NCI-H524 (cell line): ENCODE measurements at regions not wholly inside any gene's neighbourhood (a gene's known extent, or its start where the extent isn't known, plus 50 kb on each side); places are given as distances from the start of the nearest gene placed in this dataset.
A peak's percentile ranks its signal among the peaks of the same experiment; 100 is the strongest.

Experiments
- DNase-seq, 2 experiments: peaks; one replicate each; lab custom pipeline; 2025; lab: John Stamatoyannopoulos, UW

DNA sequence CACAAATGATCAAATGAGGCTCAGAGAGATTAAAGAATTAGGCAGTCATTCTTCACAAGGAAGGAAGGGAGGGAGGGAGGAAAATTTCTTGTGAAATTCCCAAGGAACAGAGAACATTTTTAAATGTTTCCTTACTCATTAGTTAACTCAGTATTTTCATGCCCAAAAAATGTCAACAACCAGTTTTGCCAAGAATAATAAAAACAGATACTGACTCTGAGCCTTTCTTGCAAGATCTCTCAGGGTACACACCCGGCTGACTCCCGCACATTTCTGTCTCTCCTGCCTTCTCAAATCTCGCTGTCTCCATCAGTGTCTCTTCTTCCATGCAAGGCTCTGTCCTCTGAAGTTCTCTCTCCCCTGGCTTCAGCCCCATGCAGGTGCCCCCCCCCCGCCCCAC, 265.9 kb downstream of the TJP1 start:
- DNase-seq: no peak

DNA sequence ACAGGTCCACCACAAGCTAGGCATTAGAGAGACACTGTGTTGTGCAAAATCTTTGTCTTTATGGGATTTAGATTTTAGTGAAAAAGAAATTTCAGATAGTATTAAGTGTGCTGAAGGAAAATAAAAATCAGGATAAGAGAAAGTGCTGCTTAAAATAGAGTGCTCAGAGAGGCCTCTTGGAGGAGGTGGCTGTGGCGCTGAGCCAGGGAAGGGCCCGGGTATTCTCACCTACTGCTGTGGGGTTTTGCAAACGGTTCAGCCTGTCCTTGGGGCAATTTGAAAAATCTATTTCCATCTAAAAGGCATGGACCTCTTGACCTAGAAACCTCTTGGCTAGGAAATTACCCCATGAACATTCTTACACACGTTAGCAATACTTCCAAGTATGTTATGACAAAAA, 267.7 kb downstream of the TJP1 start:
- DNase-seq: no peak

DNA sequence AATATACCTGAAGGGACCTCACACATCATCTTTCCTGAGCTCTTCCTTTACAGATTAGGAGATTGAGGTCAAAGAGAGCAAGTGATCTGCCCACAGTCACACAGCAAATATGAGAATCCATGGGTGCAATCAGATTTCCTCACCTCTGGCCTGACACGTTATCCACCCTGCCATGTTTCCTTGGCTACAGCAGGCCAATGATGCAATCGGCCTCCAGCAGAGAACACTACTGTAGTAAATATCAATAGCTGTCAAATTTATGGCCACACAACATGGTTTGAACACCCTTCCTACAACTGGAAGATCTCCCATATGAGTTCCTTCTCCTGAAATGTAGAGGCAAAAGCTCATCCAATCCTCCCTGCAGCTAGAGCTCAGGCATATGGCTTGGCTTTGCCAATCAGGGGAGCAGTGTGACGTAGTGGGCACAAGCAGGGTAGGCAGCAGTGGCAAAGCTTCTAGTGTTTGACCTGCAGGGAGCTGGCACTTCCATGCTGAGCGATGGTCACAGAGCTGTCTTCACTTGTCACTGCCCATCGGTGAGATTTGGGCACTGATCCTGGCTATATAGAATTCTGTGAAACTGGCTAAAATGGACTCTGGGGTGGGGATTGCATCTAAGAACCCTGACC, 271.3 kb downstream of the TJP1 start:
- no peak for DNase-seq

DNA sequence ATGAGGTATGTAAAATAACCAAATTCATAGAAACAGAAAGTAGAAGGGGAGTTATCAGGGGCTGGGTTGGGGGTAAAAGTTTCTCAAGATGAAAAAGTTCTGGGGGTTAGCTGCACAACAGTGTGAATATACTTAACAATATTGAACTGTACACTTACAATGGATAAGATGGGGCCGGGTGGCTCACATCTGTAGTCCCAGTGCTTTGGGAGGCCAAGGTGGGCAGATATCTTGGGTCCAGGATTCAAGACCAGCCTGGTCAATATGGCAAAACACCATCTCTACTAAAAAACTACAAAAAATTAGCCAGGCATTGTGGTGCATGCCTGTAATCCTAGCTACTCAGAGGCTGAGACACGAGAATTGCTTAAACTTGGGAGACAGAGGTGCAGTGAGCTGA, 274.3 kb downstream of the TJP1 start:
- DNase-seq: no peak

DNA sequence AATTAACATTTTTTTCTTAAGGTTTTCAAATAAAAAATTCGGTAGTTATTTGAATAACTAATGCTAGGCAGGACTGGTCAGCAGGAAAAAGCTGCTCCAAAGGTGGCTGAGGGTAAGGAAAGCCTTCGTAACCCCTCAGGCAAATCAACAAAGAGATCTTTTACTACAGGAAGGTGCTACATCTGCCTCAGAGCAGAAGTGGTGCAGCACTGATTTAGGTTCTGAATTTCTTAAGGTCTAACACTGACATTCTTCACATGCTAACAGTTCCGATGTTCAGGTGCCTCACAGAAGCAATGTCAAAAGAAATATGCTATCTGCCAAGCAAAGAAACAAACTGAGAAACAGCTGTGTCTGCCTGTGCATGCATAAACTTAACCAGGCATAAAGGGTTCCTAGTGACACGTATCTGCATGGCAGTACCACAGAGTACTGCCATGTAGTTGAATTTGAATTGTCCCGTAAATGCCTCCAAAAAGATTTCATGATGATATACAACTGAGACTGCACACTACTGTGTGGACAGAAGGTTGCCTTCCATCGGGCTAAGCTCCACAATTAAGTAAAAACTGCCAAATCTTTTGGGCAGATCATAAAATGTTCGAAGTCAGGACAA, 275.0 kb upstream of the NSMCE3 start:
- DNase-seq: no peak

DNA sequence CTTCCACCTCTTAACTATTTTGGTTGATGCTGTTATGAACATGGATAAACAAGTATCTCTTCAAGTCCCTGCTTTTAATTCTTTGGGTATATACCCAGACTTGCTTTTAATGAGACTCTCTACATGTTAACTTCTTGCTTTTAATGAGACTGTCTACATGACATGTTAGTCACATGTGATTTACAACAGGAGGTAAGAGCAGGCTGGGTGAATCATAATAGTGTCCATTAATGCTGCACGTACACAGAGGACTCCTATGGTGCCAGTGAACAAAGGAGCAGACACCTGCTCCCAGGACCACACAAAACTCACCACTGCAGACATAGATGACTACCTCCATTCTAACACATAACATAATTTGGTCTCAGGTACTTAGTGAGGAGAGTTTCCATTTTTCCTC, 273.4 kb upstream of the NSMCE3 start:
- DNase-seq: no peak

DNA sequence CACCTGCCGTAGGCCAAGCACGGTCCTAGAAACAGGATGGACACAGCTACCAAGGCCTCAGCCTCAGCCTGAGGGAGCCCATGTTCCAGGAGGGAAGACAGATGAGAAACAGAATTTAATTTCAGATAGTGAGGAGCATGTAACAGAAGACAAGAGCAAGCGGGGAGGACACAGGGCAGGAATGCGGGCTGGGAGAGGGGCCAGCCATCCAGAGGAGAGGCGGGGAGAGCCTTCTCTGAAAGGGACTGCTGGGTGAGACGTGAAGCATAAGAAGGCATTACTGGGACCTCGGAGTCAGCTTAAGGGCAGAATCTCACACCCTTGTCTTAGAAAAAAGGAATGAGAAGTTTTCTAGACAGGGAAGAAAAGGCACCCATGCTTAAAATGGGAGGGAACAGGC, 271.7 kb upstream of the NSMCE3 start:
- DNase-seq: no peak

DNA sequence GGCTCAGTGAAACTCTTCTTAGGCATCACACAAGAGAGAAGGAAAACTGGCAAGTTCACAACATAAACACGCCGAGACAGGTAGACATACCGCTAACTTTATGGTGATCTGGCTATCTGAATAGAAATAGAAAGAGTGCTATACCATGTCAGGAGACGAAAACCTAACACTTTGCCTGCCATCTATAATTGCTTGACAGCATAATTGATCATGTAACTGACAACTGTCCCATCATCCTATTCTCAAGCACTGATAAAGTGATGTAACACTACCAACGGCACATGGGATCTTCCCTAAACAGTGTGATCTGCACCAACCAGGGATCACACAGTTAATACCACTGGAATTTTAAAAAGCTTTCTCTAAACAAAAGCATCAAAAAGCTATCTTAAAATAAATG, 270.9 kb upstream of the NSMCE3 start:
- DNase-seq: no peak

DNA sequence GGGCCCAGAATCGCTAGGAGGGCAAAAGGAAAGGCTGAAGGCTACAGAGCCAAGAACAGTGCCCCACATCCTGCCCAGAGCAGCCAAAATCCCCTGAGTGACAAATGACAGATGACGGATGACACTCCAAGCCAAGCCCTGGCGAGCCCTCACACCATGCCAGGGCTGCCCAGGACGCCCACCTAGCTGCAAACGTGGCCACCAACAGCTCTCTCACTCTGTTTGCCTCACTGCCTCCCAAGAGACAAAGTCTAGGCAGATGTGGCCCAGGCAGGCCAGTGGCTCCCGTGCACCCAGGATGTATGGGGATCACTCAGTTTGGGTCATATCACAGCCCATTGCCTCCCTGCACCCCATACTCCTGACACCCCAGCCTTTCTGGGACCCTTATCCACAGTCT, 270.1 kb upstream of the NSMCE3 start:
- DNase-seq: no peak

DNA sequence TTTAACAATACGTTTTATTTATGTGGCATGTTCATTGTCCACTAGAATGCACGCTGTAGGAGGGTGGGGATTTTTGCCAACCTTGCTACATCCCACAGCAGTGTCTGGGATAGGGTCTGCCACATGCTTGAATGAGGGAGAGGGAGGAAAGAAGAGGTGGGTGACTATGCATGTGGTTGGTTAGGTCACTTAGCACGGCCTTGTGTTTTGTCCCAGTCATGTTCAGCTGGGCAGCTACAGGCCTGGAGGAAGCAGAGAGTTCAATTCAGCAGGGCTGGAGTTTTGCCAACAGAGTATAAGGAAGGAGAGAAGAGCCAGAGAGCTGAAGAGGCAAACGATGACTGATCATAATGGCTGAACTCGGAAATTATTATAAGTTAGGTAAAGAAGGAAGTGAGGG, 268.4 kb upstream of the NSMCE3 start:
- DNase-seq: no peak

DNA sequence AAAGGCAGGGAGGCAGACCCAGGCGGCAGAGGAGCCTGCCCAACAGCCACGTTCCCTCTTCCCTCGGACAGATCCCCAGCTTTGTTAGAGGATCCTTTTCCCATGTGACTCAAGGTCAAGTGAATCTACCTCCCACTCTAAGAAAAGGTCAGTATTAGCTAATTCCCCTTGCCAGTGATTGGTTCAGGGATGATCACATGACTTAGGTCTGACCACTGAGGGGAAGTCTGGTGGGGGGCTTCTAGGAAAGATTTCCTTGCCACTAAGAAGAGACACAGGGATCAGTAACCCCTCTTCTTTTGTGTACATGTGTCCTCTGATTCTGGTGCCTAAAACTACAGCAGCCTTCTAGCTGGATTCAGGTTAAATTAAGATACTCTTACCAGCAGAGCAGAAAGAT, 266.3 kb upstream of the NSMCE3 start:
- no peak for DNase-seq

DNA sequence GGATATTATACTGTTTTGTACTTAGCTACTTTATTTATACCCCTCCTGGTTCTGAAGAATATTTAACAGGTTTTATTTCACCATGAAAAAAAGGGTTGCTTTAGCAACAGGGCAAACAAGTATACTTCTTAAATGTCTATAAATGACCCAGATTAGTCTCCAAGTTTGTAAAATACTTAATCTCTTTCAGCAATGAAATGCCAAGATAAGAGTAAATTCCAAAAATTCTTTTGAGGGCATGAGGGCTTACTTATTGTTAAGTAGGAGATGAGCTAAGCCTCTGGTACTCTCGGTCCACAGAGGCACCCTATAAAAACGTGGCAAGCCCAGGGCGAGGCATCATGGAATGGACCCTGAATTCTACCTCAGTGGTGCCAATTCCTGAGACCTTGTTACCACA, 264.8 kb upstream of the NSMCE3 start:
- DNase-seq: no peak

DNA sequence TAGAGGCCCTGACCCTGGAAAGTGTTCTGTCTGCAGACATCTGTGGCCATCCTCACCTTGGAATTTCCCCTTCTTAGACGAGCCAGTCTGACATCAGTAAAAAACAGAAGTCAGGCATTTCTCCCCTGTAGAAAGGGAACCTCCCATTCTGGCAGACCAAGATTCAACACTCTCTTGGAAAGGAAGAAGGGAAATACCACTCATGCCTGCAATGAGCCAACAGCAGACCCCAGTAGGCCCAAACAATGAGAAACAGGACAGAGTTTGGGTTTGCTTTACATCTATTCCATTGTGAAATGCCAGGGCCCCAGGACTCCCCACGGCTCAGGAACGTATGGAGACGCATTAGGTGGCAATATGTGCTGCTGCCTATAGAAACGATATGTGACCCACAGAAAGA, 264.0 kb upstream of the NSMCE3 start:
- no peak for DNase-seq

DNA sequence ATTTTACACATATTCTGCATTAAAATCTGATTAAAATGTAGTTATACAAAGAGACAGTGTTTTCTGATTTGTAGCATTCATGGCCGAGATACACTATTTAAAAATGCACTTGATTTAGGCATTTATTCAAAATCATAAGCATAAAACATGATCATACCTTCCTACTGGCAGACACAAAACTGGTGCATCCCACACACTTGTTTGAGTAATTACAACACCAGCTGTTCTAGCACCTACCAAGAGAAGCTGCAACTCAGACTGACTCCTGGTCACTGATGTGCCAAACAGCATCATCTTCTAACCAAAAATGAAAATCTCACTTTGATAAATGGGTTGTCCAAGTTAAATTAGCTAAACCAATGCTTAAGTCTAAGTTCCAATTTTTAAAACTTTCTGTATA, 262.7 kb upstream of the NSMCE3 start:
- DNase-seq: peak in 1 of 2 experiments; percentile 16

DNA sequence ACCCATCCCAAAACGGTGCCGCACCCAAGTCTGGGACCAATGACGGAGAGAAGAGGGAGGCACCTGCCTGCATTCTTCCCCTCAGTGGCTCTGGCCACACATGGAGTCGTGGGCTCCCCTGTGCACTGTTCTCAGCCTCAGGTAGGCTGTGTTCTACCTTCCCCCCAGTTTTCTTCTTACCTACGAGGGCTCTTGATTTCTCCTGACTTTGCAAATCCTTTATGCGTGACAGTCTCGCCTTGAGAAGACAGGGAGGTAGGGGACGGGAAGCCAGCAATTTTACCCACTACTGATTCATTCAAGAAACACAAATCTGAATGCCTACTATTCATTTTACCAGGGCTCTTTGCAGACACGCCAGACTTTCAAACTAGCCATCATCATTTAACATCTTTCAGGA, 261.3 kb upstream of the NSMCE3 start:
- no peak for DNase-seq

DNA sequence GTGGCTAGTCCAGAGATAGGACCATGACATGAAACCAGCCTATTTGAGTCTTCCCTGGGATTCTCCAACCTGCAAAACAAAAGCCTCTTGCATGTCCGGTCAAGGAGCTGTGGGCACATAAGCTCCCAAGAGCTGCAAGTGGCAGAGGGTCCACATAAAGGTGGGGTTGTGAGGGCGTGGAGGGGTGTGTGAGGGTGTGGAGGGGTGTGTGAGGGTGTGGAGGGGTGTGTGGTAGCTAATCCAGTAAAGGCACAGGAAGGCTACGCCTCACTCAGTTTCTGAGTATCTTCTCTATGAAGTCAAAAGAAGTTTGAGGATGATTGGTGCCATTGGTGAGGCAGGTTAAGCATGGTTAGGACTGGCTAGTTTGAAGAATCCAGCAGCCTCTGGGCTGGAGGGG, 259.4 kb upstream of the NSMCE3 start:
- DNase-seq: no peak

DNA sequence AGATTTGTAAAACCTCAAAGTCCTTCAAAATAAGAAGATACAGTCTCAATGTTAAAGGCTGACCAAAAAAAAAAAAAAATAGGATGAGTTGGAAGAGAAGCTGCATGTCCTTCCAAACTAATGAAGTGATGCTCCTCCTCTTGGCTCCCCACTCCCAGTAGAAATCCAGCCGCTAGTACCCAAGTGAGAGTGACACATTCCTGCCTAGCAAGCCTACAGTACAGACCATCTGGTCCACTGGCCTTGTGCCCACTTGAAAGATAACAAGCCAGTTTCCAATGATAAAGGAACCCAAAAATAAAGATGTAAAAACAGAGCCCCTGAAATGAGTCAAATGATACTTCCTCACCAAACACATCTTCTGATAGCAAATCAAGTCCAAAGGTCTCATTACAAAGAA, 258.7 kb upstream of the NSMCE3 start:
- peak; percentile 33 to 48 for DNase-seq

DNA sequence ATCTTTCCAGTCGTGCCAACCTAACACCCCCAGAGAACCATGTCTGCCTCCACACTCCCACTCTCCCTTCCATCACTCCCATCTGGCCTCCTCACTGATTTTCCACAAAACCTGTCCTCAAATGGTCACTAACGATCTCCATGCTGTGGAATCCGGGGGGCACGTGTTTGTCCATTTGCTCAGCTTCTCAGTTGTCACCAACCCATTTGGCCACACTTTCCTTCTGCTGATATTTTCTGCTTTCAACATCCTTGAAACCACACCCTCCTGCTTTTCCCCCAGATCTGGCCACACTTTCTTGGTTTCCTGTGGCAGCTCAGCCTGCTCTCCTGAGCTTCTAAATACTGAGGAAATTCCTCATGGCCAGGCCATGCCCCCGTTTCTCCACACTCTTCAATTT, 257.2 kb upstream of the NSMCE3 start:
- DNase-seq: no peak

DNA sequence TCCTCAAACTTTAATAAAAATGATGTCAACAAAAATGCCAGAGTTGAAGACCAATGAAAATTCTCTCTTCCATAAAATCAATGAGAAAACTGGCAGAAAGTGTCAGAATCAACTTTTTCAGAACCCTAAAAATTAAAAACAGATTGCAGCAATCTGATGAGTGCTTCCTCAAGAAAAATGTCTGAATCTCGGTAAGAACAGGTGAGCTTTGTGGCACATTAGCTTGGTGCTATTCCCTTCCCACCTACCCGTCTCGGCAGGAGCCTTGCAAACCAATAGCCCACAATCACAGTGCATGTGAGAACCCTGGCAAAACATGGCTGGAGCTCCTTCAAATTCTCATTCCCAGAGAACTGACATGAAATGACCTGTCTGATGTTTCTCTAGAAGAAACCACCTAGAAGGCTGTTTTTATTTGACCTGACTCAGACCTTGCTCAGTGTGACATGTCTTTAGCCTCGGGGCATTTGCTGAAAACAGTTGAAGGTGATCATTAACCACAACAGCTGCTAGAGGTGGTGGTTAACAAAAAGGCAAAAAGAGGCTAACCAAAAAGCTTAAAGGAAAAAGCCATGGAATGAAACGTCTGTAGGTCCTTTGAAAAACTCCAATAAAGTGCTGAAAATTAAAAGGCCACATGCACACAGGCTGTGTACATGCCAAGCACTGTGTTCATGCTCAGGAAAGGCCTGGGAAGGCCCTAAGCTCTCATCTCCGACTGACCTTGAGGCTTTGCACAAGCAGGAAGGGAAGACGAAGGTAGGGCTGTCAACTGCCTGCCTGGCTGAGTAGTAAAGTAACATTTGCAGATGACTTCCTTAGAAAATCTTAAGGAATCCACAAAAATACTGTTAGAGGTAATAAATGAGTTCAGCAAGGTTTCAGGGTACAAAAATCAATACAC, 253.0 kb upstream of the NSMCE3 start:
- no peak for DNase-seq

DNA sequence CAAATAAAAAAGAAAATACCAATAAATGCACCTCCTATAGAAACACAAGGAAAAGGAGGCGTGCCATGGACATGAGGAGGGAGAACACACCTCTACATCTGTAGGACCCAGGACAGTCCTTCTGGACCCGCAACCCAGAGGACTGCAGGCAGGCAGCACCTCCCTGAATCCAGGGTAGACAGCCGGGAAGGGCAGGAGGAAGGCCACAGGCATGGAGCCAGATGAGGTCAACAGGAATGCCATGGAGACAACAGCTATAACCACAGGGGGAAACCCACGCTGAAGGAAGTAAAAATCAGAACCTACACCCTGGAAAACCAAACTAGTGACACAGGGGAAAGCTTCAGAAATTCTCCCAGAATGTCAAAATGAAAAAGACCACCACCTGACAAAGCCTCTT, 248.8 kb upstream of the NSMCE3 start:
- no peak for DNase-seq

DNA sequence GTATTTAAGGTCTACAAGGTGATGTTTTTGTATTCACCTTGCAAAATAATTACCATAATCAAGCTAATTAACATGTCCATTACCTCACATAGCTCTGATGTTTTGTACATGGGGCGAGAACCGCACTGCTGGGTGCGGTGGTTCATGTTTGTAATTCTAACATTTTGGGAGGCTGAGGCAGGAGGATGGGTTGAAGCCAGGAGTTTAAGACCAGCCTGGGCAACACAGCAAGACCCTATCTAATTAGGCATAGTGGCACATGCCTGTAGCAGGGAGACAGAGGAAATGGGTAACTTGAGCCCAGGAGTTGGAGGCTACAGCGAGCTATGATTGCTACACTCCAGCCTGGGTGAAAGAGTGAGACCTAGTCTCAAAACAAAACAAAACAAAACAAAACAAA, 248.2 kb upstream of the NSMCE3 start:
- no peak for DNase-seq

DNA sequence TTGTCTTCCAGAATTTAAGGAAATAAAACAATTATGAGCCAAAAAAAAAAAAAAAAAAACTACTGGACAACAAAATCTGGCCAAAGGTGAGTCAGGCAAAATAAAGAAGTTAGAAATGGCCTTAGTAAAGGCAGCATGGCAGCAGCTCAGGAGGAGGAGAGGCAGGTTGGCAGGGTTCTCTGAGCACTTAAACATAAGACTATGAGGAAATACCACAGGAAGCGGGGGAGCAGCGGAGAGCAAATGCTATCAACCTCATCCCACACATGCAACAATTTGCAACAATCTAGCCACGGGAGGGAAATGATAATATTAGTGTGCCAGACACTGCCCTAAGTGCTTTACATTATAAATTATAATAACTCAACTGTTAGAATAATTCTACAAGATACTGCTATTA, 247.3 kb upstream of the NSMCE3 start:
- DNase-seq: no peak

DNA sequence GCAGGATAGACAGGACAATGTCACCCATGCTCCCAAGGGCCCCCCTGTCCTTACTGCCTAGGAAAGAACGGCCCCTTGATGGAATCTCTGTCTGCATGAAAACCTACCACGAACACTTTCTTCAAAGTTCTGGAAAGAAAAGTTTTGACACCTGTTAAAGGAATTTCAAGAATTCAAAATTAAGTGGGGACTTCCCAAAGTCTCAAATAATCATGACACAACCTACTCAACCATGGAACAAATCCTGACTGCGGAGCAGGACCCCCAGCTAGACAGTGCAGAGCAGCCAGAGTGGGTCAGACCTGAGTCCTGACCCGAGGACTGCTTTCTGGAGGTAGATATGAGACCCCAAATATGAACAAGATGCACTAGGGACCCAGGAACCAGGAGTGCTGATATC, 245.3 kb upstream of the NSMCE3 start:
- no peak for DNase-seq
